COLO829 (cell line): ENCODE measurements at regions not wholly inside any gene's neighbourhood (a gene's known extent, or its start where the extent isn't known, plus 50 kb on each side); places are given as distances from the start of the nearest gene placed in this dataset.
A peak's percentile ranks its signal among the peaks of the same experiment; 100 is the strongest.

ENCODE experiments used
- DNase-seq: peaks from one replicate; pipeline ENCODE4 v3.0.0; 2012; ENCODE audit warnings: low spot score

GRCh38 chr15:39084674-39085530, 496.0 kb upstream of the THBS1 start:
- no peak for DNase-seq

GRCh38 chr15:39086641-39087040, 494.2 kb upstream of the THBS1 start:
- DNase-seq: no peak

GRCh38 chr15:39088156-39088555, 492.7 kb upstream of the THBS1 start:
- DNase-seq: no peak

GRCh38 chr15:39092354-39092753, 488.5 kb upstream of the THBS1 start:
- DNase-seq: no peak

- DNase-seq: no peak
Observed at GRCh38 chr15:39092761-39093160, 488.1 kb upstream of the THBS1 start.

GRCh38 chr15:39094116-39094515, 486.8 kb upstream of the THBS1 start:
- DNase-seq: no peak

GRCh38 chr15:39095218-39095879, 485.5 kb upstream of the THBS1 start:
- no peak for DNase-seq

GRCh38 chr15:39096608-39097205, 484.2 kb upstream of the THBS1 start:
- no peak for DNase-seq

GRCh38 chr15:39099524-39099923, 481.4 kb upstream of the THBS1 start:
- DNase-seq: no peak

- DNase-seq: peak; percentile 48
Observed at GRCh38 chr15:39100106-39100660, 480.7 kb upstream of the THBS1 start.

GRCh38 chr15:39102431-39102830, 478.4 kb upstream of the THBS1 start:
- no peak for DNase-seq

GRCh38 chr15:39106950-39107349, 473.9 kb upstream of the THBS1 start:
- no peak for DNase-seq

GRCh38 chr15:39108021-39108420, 472.9 kb upstream of the THBS1 start:
- no peak for DNase-seq

- peak; percentile 74 for DNase-seq
Observed at GRCh38 chr15:39110336-39110735, 470.5 kb upstream of the THBS1 start.

- no peak for DNase-seq
Observed at GRCh38 chr15:39110746-39111145, 470.1 kb upstream of the THBS1 start.

GRCh38 chr15:39113741-39114140, 467.1 kb upstream of the THBS1 start:
- DNase-seq: no peak

GRCh38 chr15:39114690-39115378, 466.0 kb upstream of the THBS1 start:
- DNase-seq: no peak

GRCh38 chr15:39115379-39116057, 465.4 kb upstream of the THBS1 start:
- no peak for DNase-seq

- no peak for DNase-seq
Observed at GRCh38 chr15:39118510-39118909, 462.4 kb upstream of the THBS1 start.

GRCh38 chr15:39124155-39124552, 456.7 kb upstream of the THBS1 start:
- no peak for DNase-seq

- DNase-seq: no peak
Observed at GRCh38 chr15:39124553-39125171, 456.2 kb upstream of the THBS1 start.
